ENCODE measurements at regions not wholly inside any gene's neighbourhood (a gene's known extent, or its start where the extent isn't known, plus 50 kb on each side); places are given as distances from the start of the nearest gene placed in this dataset.
A peak's percentile ranks its signal among the peaks of the same experiment; 100 is the strongest.

DNA sequence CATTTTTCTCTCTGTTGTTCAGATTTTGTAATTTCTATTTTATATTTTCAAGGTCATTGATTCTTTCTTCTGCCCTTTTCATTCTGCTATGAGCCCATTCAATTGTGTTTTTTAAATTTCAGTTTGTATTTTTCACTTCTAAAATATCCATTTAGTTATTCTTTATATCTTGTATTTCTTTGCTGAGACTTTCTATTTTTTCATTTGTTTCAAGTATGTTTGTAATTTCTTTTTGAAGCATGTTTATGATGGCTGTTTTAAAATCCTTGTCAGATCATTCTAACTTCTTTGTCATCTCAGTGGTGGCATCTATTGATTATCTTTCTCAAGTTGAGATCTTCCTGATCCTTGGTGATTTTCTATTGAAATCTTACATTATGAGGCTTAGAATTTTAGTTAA is 157.2 kb upstream of the USP9X start:
- POLR2A ChIA-PET, result no interaction called here
- no peak for TF ChIP-seq CTCF (conservative IDR thresholded peaks at IDR 0.05; ENCODE audit: low read length)
- TF ChIP-seq EZH2phosphoT487 (IDR thresholded peaks at IDR 0.05; ENCODE audit: borderline replicate concordance, low read depth, low read length), result no peak
- H3K27ac ChIP-seq (ENCODE audit: low read depth, low read length, poor library complexity, severe bottlenecking), result no peak overlapping the region

GRCh38 chrX:40931921-40932320 is 153.3 kb upstream of the USP9X start:
- Histone ChIP-seq H2AFZ (ENCODE audit: low read length) (no peak overlapping the region), H3K79me2 (ENCODE audit: insufficient read depth, low read depth, low read length) (no peaks in the 10 kb centered on the region), H3K9me3 (ENCODE audit: low read length) (no peaks in the 10 kb centered on the region), H4K20me1 (ENCODE audit: insufficient read depth, low read length) (no peaks in the 10 kb centered on the region), H3K4me2 (ENCODE audit: low read length) (no peak overlapping the region), H3K27ac (ENCODE audit: low read depth, low read length, poor library complexity, severe bottlenecking) (no peak overlapping the region), H3K4me3 (ENCODE audit: low read depth, low read length, poor library complexity, severe bottlenecking) (no peak overlapping the region), H3K4me1 (ENCODE audit: insufficient read depth, low read length, poor library complexity, severe bottlenecking) (no peaks in the 10 kb centered on the region), H3K36me3 (ENCODE audit: insufficient read depth, low read length) (no peaks in the 10 kb centered on the region), H3K9me2 (ENCODE audit: insufficient read depth, low read length) (no peaks in the 10 kb centered on the region)
- no peak for TF ChIP-seq CTCF (conservative IDR thresholded peaks at IDR 0.05; ENCODE audit: low read length)
- TF ChIP-seq EZH2phosphoT487 (IDR thresholded peaks at IDR 0.05; ENCODE audit: borderline replicate concordance, low read depth, low read length), result no peak
- ChIA-PET POLR2A (no interaction called here), CTCF (ENCODE audit: unreplicated experiment) (no interaction called here)
- intact Hi-C loops (cut with micrococcal nuclease; ENCODE audit: unreplicated experiment), result no loop called here
- no TSS peak for BruUV-seq (replicated peaks)
- DNase-seq (ENCODE audit: low spot score), result no peak

More for the DNA sequence above, 157.2 kb upstream of the USP9X start:
- no peak for DNase-seq (ENCODE audit: low spot score)
- intact Hi-C loops (cut with micrococcal nuclease; ENCODE audit: unreplicated experiment), result loop anchor here (10.0 kb wide), 1 partner anchor 187 kb away; no protein-coding TSS in a partner anchor
- H3K36me3 ChIP-seq (ENCODE audit: insufficient read depth, low read length), result no peaks in the 10 kb centered on the region
- CTCF ChIA-PET (ENCODE audit: unreplicated experiment), result no interaction called here
- no peaks in the 10 kb centered on the region for H3K9me2 ChIP-seq (ENCODE audit: insufficient read depth, low read length)
- H2AFZ ChIP-seq (ENCODE audit: low read length), result no peak overlapping the region
- no TSS peak for BruUV-seq (replicated peaks)
- no peak overlapping the region for H3K4me3 ChIP-seq (ENCODE audit: low read depth, low read length, poor library complexity, severe bottlenecking)
- no peak overlapping the region for H3K4me2 ChIP-seq (ENCODE audit: low read length)
- no peaks in the 10 kb centered on the region for H4K20me1 ChIP-seq (ENCODE audit: insufficient read depth, low read length)
- no peaks in the 10 kb centered on the region for H3K9me3 ChIP-seq (ENCODE audit: low read length)
- H3K79me2 ChIP-seq (ENCODE audit: insufficient read depth, low read depth, low read length), result no peaks in the 10 kb centered on the region
- no peaks in the 10 kb centered on the region for H3K4me1 ChIP-seq (ENCODE audit: insufficient read depth, low read length, poor library complexity, severe bottlenecking)

DNA sequence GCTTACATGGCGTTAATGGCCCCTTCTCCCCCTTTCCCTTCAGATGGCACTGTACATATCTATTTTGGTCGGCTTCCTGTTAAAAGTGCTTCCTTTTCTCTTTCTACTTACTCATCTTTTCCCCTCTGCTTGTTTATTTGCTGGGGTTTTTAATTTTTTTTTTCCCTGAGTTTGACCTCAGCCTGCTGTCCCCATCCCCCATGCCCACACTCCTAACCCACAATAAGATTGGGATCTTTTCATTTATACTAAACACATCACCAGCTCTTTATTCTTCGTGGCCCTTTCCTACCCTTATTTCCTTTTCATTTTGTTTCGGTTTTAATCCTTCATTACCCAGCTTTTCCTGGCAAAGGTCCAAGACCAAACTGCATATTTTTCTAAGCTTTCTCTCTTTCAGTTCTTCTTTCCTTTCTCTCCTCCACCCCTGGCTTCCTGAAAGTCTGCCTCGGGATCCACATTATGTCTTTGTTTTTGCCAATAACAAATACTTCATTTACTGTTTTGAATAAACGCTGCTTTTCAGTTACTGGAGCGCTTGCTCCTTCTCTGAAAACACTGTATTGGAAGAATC is 152.0 kb upstream of the USP9X start:
- Histone ChIP-seq H3K79me2 (ENCODE audit: insufficient read depth, low read depth, low read length) (no peaks in the 10 kb centered on the region), H3K9me2 (ENCODE audit: insufficient read depth, low read length) (no peaks in the 10 kb centered on the region), H3K4me3 (ENCODE audit: low read depth, low read length, poor library complexity, severe bottlenecking) (no peak overlapping the region), H2AFZ (ENCODE audit: low read length) (0 out of 2 replicates have a peak overlapping the region, but pooled peaks have one; percentile 25), H4K20me1 (ENCODE audit: insufficient read depth, low read length) (no peaks in the 10 kb centered on the region), H3K4me2 (ENCODE audit: low read length) (no peak overlapping the region), H3K27ac (ENCODE audit: low read depth, low read length, poor library complexity, severe bottlenecking) (no peak overlapping the region), H3K9me3 (ENCODE audit: low read length) (no peaks in the 10 kb centered on the region), H3K36me3 (ENCODE audit: insufficient read depth, low read length) (no peaks in the 10 kb centered on the region), H3K4me1 (ENCODE audit: insufficient read depth, low read length, poor library complexity, severe bottlenecking) (no peaks in the 10 kb centered on the region)
- no TSS peak for BruUV-seq (replicated peaks)
- ChIA-PET CTCF (ENCODE audit: unreplicated experiment) (no interaction called here), POLR2A (no interaction called here)
- no peak for DNase-seq (ENCODE audit: low spot score)
- intact Hi-C loops (cut with micrococcal nuclease; ENCODE audit: unreplicated experiment), result no loop called here
- TF ChIP-seq CTCF (conservative IDR thresholded peaks at IDR 0.05; ENCODE audit: low read length), result no peak
- no peak for TF ChIP-seq EZH2phosphoT487 (IDR thresholded peaks at IDR 0.05; ENCODE audit: borderline replicate concordance, low read depth, low read length)

Data from OCI-LY7 (cell line).